GM18517 (cell line): ENCODE measurements at regions not wholly inside any gene's neighbourhood (a gene's known extent, or its start where the extent isn't known, plus 50 kb on each side); places are given as distances from the start of the nearest gene placed in this dataset.

ENCODE experiments used
- ATAC-seq: cut with Tn5 transposase; IDR thresholded peaks from one replicate; pipeline ENCODE4 v1.9.1; 2021; ENCODE audit warnings: mild to moderate bottlenecking, moderate library complexity; ENCODE audit not compliant: unreplicated experiment

DNA sequence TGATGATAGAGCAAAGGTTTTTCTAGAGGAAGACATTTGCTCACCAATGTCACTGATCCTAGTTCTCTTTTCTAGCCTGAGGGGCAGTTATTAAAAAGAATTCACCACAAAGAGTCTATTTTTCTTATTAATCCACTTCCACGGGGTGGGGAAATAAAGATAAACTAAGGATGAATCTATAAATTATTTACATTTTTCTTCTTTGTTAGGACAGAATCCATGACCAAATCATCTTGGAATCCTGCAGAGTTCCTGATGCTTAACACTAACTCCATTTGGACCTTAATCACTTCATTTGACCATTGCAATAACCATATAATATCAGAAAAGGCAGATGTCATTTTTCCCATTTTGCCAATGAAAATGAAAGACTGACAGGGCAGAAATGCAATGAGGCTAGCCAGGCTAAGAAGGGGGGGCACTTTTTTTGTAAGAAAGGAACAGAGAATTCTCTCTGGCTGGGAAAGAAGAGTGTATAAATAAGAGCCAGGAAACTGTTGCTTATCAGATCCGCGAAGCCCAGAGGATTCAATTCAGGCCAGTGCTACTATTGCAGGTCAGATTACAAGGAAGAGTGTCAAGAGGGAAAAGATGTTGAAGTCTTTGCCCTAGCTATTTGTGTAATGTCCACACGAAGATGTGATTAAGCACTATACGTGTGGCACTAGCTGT, 433.2 kb downstream of the TNS3 start:
- ATAC-seq: no peak

DNA sequence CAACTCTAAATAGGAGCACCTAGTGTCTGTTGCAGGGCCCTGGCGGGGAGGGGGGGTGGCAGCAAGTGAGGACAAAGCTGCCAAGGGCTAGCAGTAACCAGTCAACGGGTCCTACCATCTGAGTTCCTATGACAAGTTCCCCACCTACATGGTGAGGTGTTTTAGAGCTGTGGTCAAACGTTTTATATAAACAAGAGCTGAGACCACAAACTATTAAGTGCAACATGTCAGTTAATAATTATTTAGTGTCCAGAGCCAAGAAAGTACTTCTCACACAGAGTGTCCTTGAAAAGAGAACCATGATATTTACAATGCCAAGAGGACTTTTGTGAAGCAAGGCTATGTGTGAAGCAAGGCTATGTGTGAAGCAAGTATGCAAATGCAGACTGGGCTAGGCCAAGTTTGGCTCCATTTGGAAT, 434.7 kb downstream of the TNS3 start:
- ATAC-seq: no peak

DNA sequence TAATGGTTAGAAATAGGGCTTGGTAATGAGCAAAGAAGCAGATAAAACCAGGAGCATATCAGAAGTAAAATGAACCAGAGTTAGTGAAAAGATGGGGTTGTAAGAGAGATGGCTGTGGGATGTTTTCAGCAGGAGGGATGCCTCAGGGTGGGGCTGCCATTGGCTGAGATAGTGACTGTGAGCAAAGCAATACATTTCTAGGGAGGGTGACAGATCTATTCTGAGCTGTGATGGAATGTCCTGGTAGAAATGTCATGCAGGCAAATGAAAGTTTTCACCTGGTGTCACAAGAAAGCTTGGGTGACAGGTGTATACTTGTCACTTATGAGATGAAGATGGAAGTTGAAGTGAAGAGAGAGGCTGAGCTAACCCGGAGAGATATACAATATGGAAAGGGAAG, 435.9 kb downstream of the TNS3 start:
- ATAC-seq: no peak

DNA sequence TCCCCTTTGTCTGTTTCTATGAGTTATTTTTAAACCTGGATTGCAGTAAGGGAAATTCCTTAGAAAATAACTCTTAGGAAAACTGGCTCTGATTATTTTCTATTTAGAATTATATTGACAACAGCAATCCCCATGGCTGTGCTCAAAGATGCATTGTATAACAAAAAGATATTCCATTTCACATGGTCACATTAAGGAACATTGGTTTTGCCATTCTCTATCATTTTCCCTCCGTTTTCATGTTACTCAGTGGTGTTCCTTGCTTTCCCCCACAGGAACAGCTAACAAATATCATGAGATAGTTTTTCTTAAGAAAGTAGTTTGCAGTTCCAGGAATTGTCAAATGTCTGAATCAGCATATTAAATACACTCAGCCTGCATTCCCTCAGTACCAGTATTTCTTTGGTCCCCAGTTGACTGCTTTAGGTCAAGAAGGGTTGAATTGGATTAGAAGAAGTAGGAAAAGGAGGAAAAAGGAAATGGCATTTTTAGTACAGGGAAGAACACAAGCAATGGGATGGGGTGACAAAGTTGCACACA, 436.7 kb downstream of the TNS3 start:
- ATAC-seq: no peak

DNA sequence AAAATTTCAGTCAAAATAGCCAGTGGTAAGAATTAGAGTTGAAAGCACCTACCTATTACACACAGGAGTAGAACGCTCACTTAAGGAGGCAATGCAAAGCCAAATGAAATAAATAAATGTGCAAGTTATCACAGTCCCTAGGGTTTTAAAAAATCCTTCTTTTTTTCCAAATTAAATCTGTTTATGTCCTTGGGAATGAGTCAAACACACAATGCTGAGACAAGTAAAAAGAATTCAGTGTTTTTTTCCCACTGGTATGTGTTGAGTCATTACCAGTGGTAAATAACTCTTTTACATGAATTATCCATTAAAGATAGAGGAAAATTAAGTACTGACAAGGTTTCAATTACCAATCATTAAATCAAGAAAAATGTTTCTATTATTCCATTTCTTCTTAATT, 438.6 kb downstream of the TNS3 start:
- ATAC-seq: no peak

DNA sequence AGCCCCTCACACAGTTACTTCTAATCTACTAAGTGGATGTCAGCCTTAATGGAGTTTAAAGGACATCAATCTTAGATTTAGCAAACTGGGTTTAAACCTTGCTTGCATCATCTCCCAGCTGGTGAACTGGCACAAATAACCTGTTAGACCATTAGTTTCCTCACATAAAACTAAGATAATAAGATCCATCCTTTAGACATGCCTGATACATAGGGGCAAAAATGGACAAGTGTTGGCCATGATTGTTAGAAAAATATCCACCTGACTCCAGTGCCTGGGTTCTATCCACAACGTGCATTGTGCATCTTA, 439.1 kb downstream of the TNS3 start:
- no peak for ATAC-seq

DNA sequence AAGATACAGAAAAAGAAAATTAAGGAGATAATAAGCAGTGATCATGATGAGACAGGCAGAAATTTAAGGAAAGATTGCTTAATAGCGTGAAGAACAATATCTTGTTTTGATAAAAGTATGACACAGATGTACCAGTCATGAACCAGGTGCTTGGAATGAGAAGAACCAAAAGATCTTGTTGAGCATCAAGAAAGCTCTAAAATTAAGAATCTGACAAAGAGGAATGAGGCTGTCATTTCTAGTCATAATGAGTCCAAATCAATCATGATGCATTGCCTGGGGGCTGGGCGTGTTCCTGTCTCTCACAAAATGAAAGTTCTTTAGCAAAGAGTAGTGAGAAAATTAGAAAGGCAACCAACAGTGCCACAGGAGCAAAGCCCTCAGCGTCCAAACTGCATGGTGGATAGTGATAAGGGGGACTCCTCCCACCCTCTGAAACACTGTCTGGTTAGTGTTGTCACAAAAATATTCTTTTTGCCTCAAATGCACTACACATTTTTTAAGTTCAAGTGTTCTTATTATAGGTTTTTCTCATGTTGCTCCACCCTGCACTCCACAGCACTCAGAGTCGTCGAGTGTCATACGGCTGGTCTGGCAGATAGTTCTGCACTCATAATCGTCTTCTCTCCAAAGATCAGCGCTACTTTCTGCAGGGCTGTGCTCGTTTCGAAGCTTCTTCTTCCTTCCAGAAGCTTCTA, 439.6 kb downstream of the TNS3 start:
- ATAC-seq: no peak

DNA sequence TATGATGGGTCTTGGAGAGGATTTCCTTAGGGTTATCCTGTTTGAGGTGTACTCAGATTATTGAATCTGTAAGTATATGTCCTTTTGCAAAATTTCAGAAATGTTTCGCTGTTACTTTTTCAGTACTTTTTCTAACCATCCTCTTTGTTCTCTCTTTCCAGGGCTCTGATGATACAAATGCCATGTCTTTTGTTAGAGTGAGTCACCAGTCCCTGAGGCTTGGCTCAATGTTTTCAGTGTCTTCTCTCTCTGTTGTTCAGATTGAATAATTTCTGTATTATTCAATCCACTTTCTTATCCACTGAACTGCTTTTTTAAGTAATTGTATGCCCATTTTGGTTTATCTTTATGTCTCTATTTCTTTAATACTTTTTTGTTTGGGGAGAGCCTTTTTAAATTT, 449.4 kb downstream of the TNS3 start:
- no peak for ATAC-seq

DNA sequence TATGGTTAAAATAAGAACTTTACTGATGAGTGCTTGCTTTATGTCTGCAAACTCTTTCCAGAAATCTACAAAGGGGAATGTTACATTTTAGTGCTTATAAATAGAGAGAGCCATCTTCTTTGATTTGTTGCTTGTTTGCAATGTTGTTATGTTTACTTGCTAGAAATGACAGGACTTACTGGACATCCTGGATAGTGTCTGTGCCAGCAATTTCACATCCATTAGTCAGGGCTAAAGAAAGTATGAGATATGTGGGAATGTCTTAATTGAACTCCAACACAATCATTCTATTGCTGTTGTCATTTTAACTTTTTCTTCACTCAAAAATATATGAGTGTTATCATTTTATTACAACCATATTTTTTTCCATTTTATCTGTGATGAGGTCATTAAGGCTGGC, 453.2 kb downstream of the TNS3 start:
- no peak for ATAC-seq

DNA sequence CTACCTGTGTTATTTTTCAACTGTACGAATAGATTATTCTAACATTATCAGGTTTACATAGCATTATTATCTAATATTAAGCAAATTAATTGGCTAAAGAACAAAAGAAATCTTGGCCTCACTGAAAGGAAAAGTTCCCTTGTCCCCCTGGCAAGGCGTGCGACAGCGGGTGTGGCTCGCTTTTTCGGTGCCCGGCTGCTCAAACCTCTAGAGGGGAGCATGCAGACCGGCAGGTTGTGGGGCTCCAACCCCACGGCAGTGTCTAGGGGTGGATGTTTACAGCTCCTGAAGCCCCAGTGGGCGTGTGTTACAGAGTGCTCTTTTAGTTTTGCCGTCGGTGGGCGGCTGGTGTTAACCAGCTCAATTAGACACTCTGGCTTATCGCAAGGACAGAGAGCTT, 456.4 kb downstream of the TNS3 start:
- no peak for ATAC-seq

DNA sequence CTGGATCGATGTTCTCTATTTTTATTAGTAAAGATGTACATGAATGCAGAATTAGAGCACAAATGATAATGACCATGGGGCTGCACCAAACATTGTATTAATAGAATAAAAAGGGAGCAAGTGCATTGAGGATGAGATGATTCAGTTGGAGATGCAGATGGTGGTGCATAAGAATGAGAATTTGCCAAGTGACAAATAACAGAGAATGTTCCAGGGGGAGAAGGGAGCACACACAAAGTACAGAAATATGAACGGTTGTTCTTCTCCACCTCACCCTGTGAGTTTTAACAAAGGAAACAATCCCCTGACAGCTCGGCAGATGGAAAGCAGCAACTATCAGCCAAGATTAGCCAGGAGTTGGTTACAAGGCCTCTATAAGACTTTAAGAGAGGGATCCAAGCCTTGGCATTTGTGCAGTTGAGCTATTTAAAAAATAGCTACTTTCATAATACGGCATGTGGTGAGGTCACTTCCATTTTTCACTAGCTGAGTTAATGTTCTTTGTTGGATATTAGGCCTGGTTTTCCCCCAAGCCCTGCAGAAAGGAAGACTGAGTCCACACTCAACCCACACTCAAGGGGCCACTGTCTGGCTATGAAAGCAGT, 462.5 kb downstream of the TNS3 start:
- ATAC-seq: no peak

DNA sequence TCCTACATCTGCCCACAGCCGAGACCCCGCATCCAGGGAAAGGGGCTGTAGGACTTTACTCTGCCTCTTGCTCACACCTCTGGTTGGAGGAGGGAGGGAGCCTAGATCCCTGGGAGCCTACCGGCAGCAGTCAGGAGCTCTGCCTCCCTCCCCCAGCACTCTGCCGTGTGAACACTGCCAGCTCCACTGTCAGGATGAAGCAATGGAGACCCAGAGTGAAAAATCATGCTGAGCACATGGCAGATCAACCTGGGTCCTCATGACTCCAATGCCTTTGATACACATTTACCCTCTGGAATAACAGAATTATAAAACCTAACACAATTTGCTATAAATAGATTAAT, 477.7 kb downstream of the TNS3 start:
- ATAC-seq: no peak

DNA sequence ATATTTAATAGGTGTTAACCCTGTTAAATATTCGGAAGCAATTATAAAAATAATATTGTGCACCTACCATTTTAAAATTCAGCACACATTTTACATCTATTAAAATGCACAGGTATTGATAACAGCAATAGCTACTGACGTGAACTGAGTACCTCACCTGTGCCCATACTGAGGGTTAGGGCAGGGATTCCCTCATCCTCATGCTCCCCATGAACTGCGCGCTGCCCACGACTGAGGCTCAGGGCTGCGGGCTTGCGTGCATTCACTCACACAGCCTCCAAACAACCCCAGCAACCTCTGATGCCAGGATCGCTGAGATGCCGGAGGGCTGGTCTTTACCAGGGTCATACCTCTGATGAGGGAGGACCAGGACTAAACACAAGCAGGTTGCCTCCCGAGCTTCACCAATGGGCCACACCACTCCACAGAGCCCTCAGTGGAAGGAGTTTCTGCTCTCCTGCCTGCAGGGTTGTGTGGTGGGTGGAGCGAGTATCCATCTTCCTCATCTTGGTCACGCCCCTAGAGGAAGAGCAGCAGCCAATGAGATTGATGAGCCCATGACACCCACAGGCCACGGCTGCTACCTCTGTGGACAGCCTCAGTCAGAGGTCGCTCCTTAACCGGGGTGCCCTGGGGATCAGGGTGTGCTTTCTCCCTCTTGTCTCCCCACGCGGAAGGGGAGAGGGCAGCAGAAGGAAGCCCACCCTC, 478.3 kb downstream of the TNS3 start:
- ATAC-seq: no peak

DNA sequence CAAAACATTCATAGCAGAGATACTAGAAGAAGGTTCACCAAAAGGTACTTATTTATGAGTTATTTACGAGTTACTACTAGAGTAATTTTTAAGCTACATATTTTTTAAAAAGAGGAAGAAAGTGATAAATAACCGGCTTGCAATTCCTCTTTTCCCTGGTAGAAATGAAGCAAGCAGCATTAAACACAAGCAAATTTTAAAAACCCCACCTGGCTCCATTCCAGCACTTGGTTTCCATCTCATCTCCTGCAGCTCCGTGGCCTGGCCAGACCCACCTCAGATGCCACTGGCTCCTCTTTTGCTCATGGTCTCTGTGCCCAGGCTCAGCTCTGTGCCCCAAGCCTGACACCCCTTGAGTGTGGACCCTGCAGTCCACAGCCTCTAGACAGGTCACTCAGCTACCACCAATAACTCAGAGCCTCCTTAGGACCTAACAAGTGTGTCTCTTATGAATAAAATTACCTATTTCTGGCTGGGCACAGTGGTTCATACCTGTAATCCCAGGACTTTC, 479.5 kb downstream of the TNS3 start:
- no peak for ATAC-seq

DNA sequence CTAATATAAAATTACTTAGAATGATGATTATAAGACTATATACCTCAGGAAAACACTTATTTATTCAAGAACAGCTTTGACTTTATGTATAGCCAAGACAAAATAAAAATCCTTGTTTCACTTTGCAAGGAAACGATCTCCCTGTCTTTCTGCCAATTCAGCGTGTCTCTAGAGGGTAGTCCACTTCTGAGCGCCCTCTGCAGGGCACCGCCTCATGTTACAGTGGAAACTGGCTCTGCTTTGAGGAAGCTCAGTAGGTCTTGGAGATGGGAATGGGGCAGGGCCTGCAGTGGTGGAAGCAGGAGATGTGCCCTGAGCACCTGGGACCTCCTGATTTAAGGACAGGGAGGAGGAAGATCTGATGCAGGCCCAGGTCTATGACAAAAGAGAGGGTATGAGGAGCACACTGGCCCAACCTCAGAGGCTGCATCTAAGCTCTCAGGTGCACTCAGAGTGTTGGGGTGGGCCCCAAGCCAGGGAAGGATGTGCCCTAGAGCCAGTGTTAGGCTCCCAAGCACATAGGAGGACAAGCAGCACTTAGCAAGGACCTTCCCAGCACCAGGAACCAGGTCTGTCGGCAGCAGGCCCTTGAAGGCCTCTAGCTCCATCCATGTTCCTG, 481.0 kb downstream of the TNS3 start:
- ATAC-seq: no peak

DNA sequence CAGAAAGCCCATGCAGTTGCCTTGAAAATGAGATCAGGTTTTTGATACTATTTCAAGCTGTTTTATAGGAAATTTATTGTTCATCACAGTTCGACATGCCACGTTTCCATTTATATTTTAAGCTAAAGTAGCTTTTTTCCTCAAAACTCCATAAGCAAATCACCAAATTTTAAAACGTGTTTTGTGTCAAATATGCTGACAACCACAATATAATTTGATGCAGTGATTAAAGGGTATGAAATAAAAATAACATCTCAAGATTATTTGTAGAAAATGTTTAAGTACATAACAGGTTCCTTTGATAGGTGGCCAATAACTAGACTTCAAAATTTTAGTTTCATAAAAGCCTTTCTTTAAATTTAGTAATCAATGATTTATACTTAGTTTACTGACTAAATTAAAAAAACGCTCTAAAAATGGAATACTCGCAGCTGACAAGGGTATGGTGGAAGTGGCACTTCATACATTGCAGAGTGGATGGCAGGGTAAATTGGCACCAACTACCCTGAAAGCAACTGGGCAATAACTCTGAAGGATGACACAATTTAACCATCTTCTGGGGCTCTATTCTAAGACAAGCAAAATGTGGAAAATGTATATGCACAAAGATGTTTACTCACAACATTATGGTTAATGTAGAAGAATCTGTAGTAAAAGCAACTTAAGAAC, 481.6 kb downstream of the TNS3 start:
- no peak for ATAC-seq

DNA sequence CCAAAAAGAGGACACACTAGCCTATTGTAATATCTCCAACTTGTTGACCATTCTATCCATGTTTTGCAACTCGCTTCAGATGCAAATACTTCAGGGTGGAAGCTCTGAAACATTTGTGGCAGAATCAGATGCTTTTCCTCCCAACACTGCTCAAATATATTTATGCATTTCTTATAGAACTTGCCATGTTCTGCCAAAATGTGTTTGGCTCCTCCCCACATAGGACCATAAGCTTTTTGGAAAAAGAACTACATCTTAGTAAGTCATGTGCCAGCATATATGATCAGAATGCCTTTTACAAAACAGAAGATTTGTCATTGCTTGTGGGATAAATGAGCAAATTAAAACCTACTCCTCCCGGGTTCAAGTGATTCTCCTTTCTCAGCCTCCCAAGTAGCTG, 484.5 kb downstream of the TNS3 start:
- ATAC-seq: no peak

DNA sequence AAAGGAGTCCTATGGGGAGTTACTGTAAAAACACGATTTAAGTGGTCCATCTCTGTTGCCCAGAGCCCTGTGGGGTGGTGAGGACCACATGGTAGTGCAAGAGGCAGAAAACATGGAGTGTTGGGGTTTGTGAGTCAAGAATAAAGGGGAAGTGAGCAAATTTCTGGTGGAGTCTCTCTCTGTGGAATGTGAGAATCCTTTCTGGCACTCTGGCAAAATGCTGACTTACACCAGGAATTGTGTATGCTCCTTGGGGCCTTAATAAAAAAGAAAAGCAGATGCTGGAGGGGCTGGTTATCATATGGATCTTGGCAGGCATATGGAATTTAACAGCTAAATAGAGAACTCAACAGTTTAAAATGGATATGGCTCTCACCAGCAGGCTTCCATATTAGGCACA, 486.0 kb downstream of the TNS3 start:
- no peak for ATAC-seq

DNA sequence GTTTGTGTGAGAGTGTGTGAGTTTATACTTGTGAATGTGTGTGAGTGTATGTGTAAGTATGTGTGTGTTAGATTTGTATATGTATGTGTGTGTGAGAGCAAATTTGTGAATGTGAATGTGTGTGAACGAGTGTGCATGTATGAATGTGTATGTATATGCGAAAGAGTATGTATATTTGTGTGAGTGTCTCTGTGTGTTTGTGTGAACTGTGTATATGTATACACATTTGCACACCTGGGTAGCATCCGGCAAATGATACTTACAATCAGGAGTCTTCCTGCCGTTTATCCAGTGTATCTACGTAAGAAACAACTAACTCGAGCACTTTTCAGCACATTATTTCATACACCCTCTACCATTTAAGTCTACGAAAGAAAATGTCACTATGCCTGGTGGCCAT, 487.4 kb downstream of the TNS3 start:
- no peak for ATAC-seq

DNA sequence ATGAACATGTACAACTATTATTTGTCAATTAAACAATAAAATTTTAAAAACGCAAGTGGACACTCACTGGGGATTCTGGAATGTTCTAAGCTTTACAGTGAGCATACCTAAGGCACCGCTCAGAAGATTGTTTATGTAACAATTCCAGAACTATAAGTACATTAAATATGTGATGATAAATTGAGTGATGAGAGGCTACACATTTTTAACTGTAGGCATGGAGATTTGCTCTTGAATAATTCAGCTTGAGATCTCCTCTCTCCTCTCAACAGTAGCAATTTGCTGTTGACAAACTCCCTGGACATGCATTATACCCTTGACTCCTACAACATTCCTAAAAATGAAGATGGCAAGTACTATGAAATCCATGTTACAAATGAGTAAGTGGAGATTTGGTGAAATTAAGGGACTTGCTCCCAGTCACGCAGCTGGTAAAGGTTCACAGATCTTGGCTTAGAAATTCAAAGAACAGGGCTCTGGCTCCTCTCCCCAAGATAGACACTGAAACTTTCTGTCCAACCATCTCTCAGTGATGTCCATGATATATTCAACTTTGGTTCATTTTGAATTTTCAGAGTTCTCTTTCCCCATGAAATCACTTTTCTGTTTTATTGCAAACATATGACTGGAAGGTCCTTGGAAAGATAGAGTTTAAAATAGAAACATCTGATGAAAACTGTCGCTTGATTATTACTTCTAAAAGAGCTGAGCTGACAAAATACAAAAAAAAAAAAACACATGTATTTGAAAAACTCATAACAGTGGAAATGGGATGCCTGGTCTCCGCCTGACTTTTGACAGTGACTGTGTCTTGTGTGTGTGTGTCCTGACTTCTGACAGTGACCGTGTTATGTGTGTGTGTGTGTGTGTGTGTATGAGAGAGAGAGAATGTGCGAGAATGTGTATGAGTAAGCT, 488.3 kb downstream of the TNS3 start:
- ATAC-seq: no peak
